GM19023 (cell line): ENCODE measurements at regions not wholly inside any gene's neighbourhood (a gene's known extent, or its start where the extent isn't known, plus 50 kb on each side); places are given as distances from the start of the nearest gene placed in this dataset.

Experiments used
- ATAC-seq: cut with Tn5 transposase; IDR thresholded peaks from one replicate; pipeline ENCODE4 v1.9.1; 2021; ENCODE audit warnings: mild to moderate bottlenecking, moderate library complexity; ENCODE audit not compliant: unreplicated experiment

GRCh38 chr16:60605176-60605575, 1431.1 kb downstream of the CDH8 start:
- ATAC-seq = no peak

GRCh38 chr16:60586493-60586892, 1449.7 kb downstream of the CDH8 start:
- no peak for ATAC-seq

- no peak for ATAC-seq
Measured at GRCh38 chr16:60582528-60582927, 1453.7 kb downstream of the CDH8 start.

- ATAC-seq = no peak
Measured at GRCh38 chr16:60566901-60567300, 1469.3 kb downstream of the CDH8 start.

GRCh38 chr16:60564588-60564987, 1471.7 kb downstream of the CDH8 start:
- ATAC-seq = no peak

- ATAC-seq = no peak
Measured at GRCh38 chr16:60563166-60563565, 1473.1 kb downstream of the CDH8 start.

- ATAC-seq = no peak
Measured at GRCh38 chr16:60558936-60559335, 1477.3 kb downstream of the CDH8 start.

GRCh38 chr16:60553090-60553757, 1483.0 kb downstream of the CDH8 start:
- ATAC-seq = no peak

GRCh38 chr16:60541535-60541934, 1494.7 kb downstream of the CDH8 start:
- ATAC-seq = no peak

- no peak for ATAC-seq
Measured at GRCh38 chr16:60510941-60511340, 1525.3 kb downstream of the CDH8 start.

GRCh38 chr16:60510208-60510607, 1526.0 kb downstream of the CDH8 start:
- ATAC-seq = no peak

- ATAC-seq = no peak
Measured at GRCh38 chr16:60491273-60491672, 1545.0 kb downstream of the CDH8 start.

- ATAC-seq = no peak
Measured at GRCh38 chr16:60485872-60486489, 1550.3 kb downstream of the CDH8 start.

- no peak for ATAC-seq
Measured at GRCh38 chr16:60484901-60485300, 1551.3 kb downstream of the CDH8 start.

GRCh38 chr16:60481591-60481990, 1554.6 kb downstream of the CDH8 start:
- no peak for ATAC-seq

- ATAC-seq = no peak
Measured at GRCh38 chr16:60478810-60479209, 1557.4 kb downstream of the CDH8 start.

GRCh38 chr16:60463986-60464385, 1572.3 kb downstream of the CDH8 start:
- ATAC-seq = no peak

- ATAC-seq = no peak
Measured at GRCh38 chr16:60459463-60459862, 1576.8 kb downstream of the CDH8 start.

GRCh38 chr16:60458255-60458654, 1578.0 kb downstream of the CDH8 start:
- no peak for ATAC-seq

- ATAC-seq = no peak
Measured at GRCh38 chr16:60452646-60453045, 1583.6 kb downstream of the CDH8 start.

- no peak for ATAC-seq
Measured at GRCh38 chr16:60438894-60439293, 1597.3 kb downstream of the CDH8 start.

- no peak for ATAC-seq
Measured at GRCh38 chr16:60432472-60432871, 1603.8 kb downstream of the CDH8 start.

GRCh38 chr16:60419859-60420258, 1616.4 kb downstream of the CDH8 start:
- no peak for ATAC-seq
